ENCODE measurements at regions not wholly inside any gene's neighbourhood (a gene's known extent, or its start where the extent isn't known, plus 50 kb on each side); places are given as distances from the start of the nearest gene placed in this dataset.

- H3K27me3 ChIP-seq (ENCODE audit: low read depth): peaks cover 13% of the 10 kb centered on the region
- no peak for ATAC-seq
These were observed 409.5 kb downstream of the NXPE2 start for GRCh38 chr11:115087791-115088190.

GRCh38 chr11:115092516-115092915 lies 411.7 kb downstream of the CADM1 start:
- intact Hi-C loops (cut with DNase I): no loop called here
- no peaks in the 10 kb centered on the region for H3K4me1 ChIP-seq
- H3K9me3 ChIP-seq: no peaks in the 10 kb centered on the region
- no peak for TF ChIP-seq CTCF (IDR thresholded peaks at IDR 0.05)
- no peak for DNase-seq
- H3K27me3 ChIP-seq (ENCODE audit: low read depth): no peaks in the 10 kb centered on the region
- H3K27ac ChIP-seq: no peak overlapping the region
- H3K36me3 ChIP-seq: no peaks in the 10 kb centered on the region
- ATAC-seq: no peak
- H3K4me3 ChIP-seq: no peak overlapping the region

More at GRCh38 chr11:115087791-115088190, 409.5 kb downstream of the NXPE2 start:
- H3K4me1 ChIP-seq: no peaks in the 10 kb centered on the region
- no peak for DNase-seq
- H3K9me3 ChIP-seq: no peaks in the 10 kb centered on the region
- no peak for TF ChIP-seq CTCF (IDR thresholded peaks at IDR 0.05)
- no peak overlapping the region for H3K27ac ChIP-seq
- H3K36me3 ChIP-seq: no peaks in the 10 kb centered on the region
- intact Hi-C loops (cut with DNase I): no loop called here
- H3K4me3 ChIP-seq: no peak overlapping the region

GRCh38 chr11:115097796-115098408 lies 406.3 kb downstream of the CADM1 start:
- Histone ChIP-seq H3K9me3 (no peaks in the 10 kb centered on the region), H3K4me1 (no peaks in the 10 kb centered on the region), H3K36me3 (no peaks in the 10 kb centered on the region), H3K27me3 (ENCODE audit: low read depth) (no peaks in the 10 kb centered on the region), H3K27ac (no peak overlapping the region), H3K4me3 (no peak overlapping the region)
- TF ChIP-seq CTCF (IDR thresholded peaks at IDR 0.05): no peak
- DNase-seq (no peak), ATAC-seq (no peak)
- intact Hi-C loops (cut with DNase I): no loop called here

- intact Hi-C loops (cut with DNase I): loop anchor here (10.0 kb wide), 1 partner anchor 346 kb away; no protein-coding TSS in a partner anchor
- no peaks in the 10 kb centered on the region for H3K4me1 ChIP-seq
- H3K36me3 ChIP-seq: no peaks in the 10 kb centered on the region
- no peak overlapping the region for H3K27ac ChIP-seq
- no peaks in the 10 kb centered on the region for H3K27me3 ChIP-seq (ENCODE audit: low read depth)
- no peak overlapping the region for H3K4me3 ChIP-seq
- ATAC-seq (no peak), DNase-seq (no peak)
- TF ChIP-seq CTCF (IDR thresholded peaks at IDR 0.05): no peak
- no peaks in the 10 kb centered on the region for H3K9me3 ChIP-seq
These were observed 403.5 kb downstream of the CADM1 start for GRCh38 chr11:115100706-115101105.

- Histone ChIP-seq H3K27me3 (ENCODE audit: low read depth) (no peaks in the 10 kb centered on the region), H3K9me3 (no peaks in the 10 kb centered on the region), H3K4me3 (no peak overlapping the region), H3K36me3 (no peaks in the 10 kb centered on the region), H3K4me1 (no peaks in the 10 kb centered on the region), H3K27ac (no peak overlapping the region)
- intact Hi-C loops (cut with DNase I): loop anchor here (10.0 kb wide), 1 partner anchor 349 kb away; no protein-coding TSS in a partner anchor
- DNase-seq: no peak
- ATAC-seq: no peak
- no peak for TF ChIP-seq CTCF (IDR thresholded peaks at IDR 0.05)
These were observed 400.3 kb downstream of the CADM1 start for GRCh38 chr11:115103921-115104320.
